ENCODE measurements at regions not wholly inside any gene's neighbourhood (a gene's known extent, or its start where the extent isn't known, plus 50 kb on each side); places are given as distances from the start of the nearest gene placed in this dataset.
A peak's percentile ranks its signal among the peaks of the same experiment; 100 is the strongest.

GRCh38 chr2:234433201-234433600 lies 63.7 kb downstream of the ARL4C start:
- Histone ChIP-seq H3K4me3 (ENCODE audit: control insufficient read depth in 2 of 3, extremely low read depth in 1 of 3, insufficient read depth in 2 of 3, low read depth in 1 of 3, low read length in 3 of 3) (no peak overlapping the region), H2AFZ (ENCODE audit: control insufficient read depth, low read length) (no peak overlapping the region), H3K27me3 (ENCODE audit: control insufficient read depth, extremely low read depth, insufficient read depth, low read length) (no peaks in the 10 kb centered on the region), H3K9me3 (ENCODE audit: control insufficient read depth, low read depth, low read length) (no peaks in the 10 kb centered on the region), H3K9ac (ENCODE audit: control insufficient read depth, extremely low read depth, insufficient read depth, low read length) (no peak overlapping the region), H3K27ac (ENCODE audit: control insufficient read depth, insufficient read depth, low read length) (no peak overlapping the region), H3K9me1 (ENCODE audit: control insufficient read depth, extremely low read depth, insufficient read depth, low read length) (no peaks in the 10 kb centered on the region), H3K4me2 (ENCODE audit: control insufficient read depth, extremely low read depth, insufficient read depth, low read depth, low read length) (no peak overlapping the region), H3K4me1 (ENCODE audit: control insufficient read depth, extremely low read depth, insufficient read depth, low read length) (peaks cover 14% of the 10 kb centered on the region), H3K79me2 (ENCODE audit: control insufficient read depth, insufficient read depth, low read length) (no peaks in the 10 kb centered on the region), H4K20me1 (ENCODE audit: control insufficient read depth, extremely low read depth, insufficient read depth, low read length) (no peaks in the 10 kb centered on the region), H3K36me3 (ENCODE audit: control insufficient read depth in 2 of 2, extremely low read depth in 1 of 2, insufficient read depth in 2 of 2, low read length in 2 of 2) (no peaks in the 10 kb centered on the region)
- peak; percentile 51 for FAIRE-seq
- TF ChIP-seq EZH2 (IDR thresholded peaks at IDR 0.05; ENCODE audit: low read length) (no peak), CTCF (optimal IDR thresholded peaks at IDR 0.05 in 1 of 3, IDR thresholded peaks at IDR 0.05 in 1 of 3, conservative IDR thresholded peaks at IDR 0.05 in 1 of 3; ENCODE audit: extremely low read depth in 1 of 3, insufficient read depth in 2 of 3, low read length in 3 of 3) (no peak)
- dilution Hi-C loops (cut with MboI; ENCODE audit: extremely low pct_ligation_motif_present, low sequenced_read_pairs), result no loop called here
- no peak for DNase-seq (ENCODE audit: low read depth, low spot score)

GRCh38 chr2:234430871-234431270 lies 66.0 kb downstream of the ARL4C start:
- Histone ChIP-seq H4K20me1 (ENCODE audit: control insufficient read depth, extremely low read depth, insufficient read depth, low read length) (no peaks in the 10 kb centered on the region), H3K9ac (ENCODE audit: control insufficient read depth, extremely low read depth, insufficient read depth, low read length) (no peak overlapping the region), H3K36me3 (ENCODE audit: control insufficient read depth in 2 of 2, extremely low read depth in 1 of 2, insufficient read depth in 2 of 2, low read length in 2 of 2) (no peaks in the 10 kb centered on the region), H3K27me3 (ENCODE audit: control insufficient read depth, extremely low read depth, insufficient read depth, low read length) (no peaks in the 10 kb centered on the region), H3K9me3 (ENCODE audit: control insufficient read depth, low read depth, low read length) (no peaks in the 10 kb centered on the region), H3K9me1 (ENCODE audit: control insufficient read depth, extremely low read depth, insufficient read depth, low read length) (no peaks in the 10 kb centered on the region), H2AFZ (ENCODE audit: control insufficient read depth, low read length) (no peak overlapping the region), H3K4me3 (ENCODE audit: control insufficient read depth in 2 of 3, extremely low read depth in 1 of 3, insufficient read depth in 2 of 3, low read depth in 1 of 3, low read length in 3 of 3) (no peak overlapping the region), H3K4me1 (ENCODE audit: control insufficient read depth, extremely low read depth, insufficient read depth, low read length) (peaks cover 13% of the 10 kb centered on the region), H3K27ac (ENCODE audit: control insufficient read depth, insufficient read depth, low read length) (no peak overlapping the region), H3K4me2 (ENCODE audit: control insufficient read depth, extremely low read depth, insufficient read depth, low read depth, low read length) (no peak overlapping the region), H3K79me2 (ENCODE audit: control insufficient read depth, insufficient read depth, low read length) (no peaks in the 10 kb centered on the region)
- dilution Hi-C loops (cut with MboI; ENCODE audit: extremely low pct_ligation_motif_present, low sequenced_read_pairs), result no loop called here
- FAIRE-seq (no peak), DNase-seq (ENCODE audit: low read depth, low spot score) (no peak)
- no peak for TF ChIP-seq EZH2 (IDR thresholded peaks at IDR 0.05; ENCODE audit: low read length)
- no peak for TF ChIP-seq CTCF (optimal IDR thresholded peaks at IDR 0.05 in 1 of 3, IDR thresholded peaks at IDR 0.05 in 1 of 3, conservative IDR thresholded peaks at IDR 0.05 in 1 of 3; ENCODE audit: extremely low read depth in 1 of 3, insufficient read depth in 2 of 3, low read length in 3 of 3)

Measured in keratinocyte (primary cell).